Choroid plexus epithelial cell (primary cell): ENCODE measurements at regions not wholly inside any gene's neighbourhood (a gene's known extent, or its start where the extent isn't known, plus 50 kb on each side); places are given as distances from the start of the nearest gene placed in this dataset.

ENCODE experiments used
- DNase-seq: peaks from one replicate; pipeline ENCODE4 v3.0.0-alpha.2; 2010; ENCODE audit warnings: low read depth
- H3K4me3 ChIP-seq: 2 replicates; pipeline ENCODE4 v1.5.1; 2011; ENCODE audit warnings: low read depth, mild to moderate bottlenecking, control low read depth, low read length, moderate library complexity
- TF ChIP-seq, protein P1 (sequence below): conservative IDR thresholded peaks from 2 replicates; pipeline ENCODE4 v1.5.1; 2011; ENCODE audit warnings: low read depth, mild to moderate bottlenecking, control low read depth, inconsistent platforms, low read length, moderate library complexity

DNA sequence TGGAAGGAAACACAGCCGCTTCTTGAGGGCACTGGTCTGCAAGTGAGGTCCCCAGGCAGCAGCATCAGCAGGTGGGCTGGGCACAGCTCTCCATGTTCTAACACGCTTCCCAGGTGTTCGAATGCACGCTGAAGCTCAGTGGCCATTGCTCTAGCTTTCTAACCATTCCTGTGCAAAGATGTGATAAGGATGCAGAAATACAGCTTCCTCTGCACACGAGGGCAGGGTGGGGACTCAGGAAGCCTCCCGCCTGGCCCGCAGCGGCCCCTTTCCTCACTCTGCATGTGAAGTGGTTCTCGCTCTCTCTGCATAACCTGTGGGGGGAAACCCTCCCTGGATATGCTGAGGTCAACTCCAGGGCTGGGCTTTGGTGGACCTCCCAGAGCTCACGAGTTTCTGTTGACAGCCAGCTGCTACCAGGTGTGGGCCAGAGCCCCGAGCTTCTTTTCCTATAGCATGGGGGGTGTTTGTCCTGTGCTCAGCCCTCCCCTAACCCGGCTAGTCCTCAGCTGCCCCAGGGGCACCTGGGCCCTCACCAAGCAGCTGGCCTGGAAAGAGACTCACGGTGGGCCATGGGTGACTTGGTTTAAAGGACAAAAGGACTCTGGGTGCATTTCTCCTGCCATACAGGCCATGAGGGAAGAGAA, 168.2 kb downstream of the TEX29 start:
- no peak for DNase-seq
- no peak overlapping the region for H3K4me3 ChIP-seq
- TF ChIP-seq, protein P1, sequence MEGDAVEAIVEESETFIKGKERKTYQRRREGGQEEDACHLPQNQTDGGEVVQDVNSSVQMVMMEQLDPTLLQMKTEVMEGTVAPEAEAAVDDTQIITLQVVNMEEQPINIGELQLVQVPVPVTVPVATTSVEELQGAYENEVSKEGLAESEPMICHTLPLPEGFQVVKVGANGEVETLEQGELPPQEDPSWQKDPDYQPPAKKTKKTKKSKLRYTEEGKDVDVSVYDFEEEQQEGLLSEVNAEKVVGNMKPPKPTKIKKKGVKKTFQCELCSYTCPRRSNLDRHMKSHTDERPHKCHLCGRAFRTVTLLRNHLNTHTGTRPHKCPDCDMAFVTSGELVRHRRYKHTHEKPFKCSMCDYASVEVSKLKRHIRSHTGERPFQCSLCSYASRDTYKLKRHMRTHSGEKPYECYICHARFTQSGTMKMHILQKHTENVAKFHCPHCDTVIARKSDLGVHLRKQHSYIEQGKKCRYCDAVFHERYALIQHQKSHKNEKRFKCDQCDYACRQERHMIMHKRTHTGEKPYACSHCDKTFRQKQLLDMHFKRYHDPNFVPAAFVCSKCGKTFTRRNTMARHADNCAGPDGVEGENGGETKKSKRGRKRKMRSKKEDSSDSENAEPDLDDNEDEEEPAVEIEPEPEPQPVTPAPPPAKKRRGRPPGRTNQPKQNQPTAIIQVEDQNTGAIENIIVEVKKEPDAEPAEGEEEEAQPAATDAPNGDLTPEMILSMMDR, result no peak

- DNase-seq, result no peak
- TF ChIP-seq, protein P1, result no peak
- no peak overlapping the region for H3K4me3 ChIP-seq
These were observed 168.9 kb downstream of the TEX29 start for GRCh38 chr13:111489301-111489700.

DNA sequence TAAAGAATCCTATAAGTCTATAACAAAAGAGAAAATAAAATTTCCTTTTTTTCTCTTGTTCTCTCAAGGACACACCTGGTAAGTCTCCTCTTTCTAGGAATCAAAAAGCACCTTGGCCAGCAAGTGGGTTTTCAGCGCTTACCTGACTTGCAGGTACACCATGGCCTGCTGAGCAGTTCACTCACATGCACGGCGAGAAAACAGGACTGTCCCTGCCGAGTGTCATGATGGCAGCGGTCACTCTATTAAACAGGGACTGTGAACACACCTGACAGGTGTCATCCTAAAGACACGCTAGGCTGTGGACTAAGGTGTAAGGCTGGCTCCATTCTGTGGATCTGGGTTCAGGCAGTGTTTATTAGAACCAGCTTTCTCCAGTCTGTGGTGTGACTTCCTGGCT, 170.2 kb downstream of the TEX29 start:
- DNase-seq, result no peak
- TF ChIP-seq, protein P1, result no peak
- no peak overlapping the region for H3K4me3 ChIP-seq

DNA sequence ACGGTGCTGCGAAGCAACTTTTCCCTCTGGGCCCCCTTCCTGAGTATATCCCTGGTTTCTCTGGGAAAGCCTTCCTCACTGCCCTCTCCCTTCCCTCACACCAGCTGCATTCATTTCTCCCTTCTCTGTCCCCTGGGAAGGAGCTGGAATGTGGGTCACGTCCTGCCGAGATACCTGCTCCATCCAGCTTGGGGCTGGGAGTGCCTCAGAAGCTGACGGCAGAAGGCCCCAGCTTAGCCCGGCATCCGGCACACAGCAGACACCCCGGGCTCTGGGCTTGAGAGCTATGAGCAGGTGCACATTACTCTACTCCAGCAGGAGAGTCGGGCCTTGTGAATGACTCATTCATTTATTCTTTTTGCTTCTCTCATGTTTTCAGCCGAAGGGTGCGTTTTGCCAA, 170.6 kb downstream of the TEX29 start:
- no peak for DNase-seq
- TF ChIP-seq, protein P1, result no peak
- no peak overlapping the region for H3K4me3 ChIP-seq

- TF ChIP-seq, protein P1, result no peak
- DNase-seq, result no peak
- no peak overlapping the region for H3K4me3 ChIP-seq
These were observed 171.2 kb downstream of the TEX29 start for GRCh38 chr13:111491659-111492058.

DNA sequence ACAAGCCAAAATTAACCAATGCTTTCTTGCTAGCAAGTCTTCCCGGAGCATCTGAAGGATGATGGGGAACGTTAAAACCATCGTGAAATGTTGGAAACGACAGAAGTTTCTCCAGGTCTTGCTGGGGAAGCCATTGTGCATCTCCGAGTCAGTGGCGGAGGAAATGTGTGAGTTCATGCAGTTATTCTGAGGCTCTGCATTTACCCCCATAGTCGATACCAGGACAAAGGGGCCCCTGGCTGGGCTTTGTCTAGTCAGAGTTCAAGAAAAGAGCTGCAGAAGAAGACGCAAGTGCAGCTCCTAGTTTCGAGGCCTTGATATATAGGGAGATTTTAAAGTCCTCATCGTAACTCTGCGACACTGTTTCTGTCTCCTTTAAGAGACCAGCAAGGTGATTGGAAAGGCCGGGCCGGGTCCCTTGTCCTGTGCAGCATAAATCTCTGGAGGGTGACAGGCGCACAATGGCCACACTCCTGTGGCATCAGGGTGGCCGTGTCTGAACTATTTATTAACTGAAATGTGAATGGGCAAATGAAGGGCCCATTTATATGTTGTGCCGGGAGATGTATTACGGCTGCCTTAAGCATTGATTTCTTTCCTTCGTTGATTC, 172.0 kb downstream of the TEX29 start:
- H3K4me3 ChIP-seq, result no peak overlapping the region
- TF ChIP-seq, protein P1, result no peak
- DNase-seq, result no peak

- no peak overlapping the region for H3K4me3 ChIP-seq
- TF ChIP-seq, protein P1, result no peak
- no peak for DNase-seq
These were observed 172.5 kb downstream of the TEX29 start for GRCh38 chr13:111492958-111493357.
